ENCODE measurements at regions not wholly inside any gene's neighbourhood (a gene's known extent, or its start where the extent isn't known, plus 50 kb on each side); places are given as distances from the start of the nearest gene placed in this dataset.

GRCh38 chr12:118528625-118529024 lies 152.3 kb downstream of the SUDS3 start:
- TF ChIP-seq CTCF (IDR thresholded peaks at IDR 0.05) (no peak), POLR2A (IDR thresholded peaks at IDR 0.05) (no peak)
- Histone ChIP-seq H3K36me3 (no peaks in the 10 kb centered on the region), H3K4me3 (no peak overlapping the region), H3K9me3 (no peaks in the 10 kb centered on the region), H3K27me3 (no peaks in the 10 kb centered on the region), H3K4me1 (peaks cover 0 to 11% (median under 1%) of the 10 kb centered on the region in 12 donors), H3K27ac (no peak overlapping the region)
- no peak for DNase-seq
- intact Hi-C loops (cut with DNase I) = no loop called here
- no peak for ATAC-seq

- TF ChIP-seq POLR2A (IDR thresholded peaks at IDR 0.05) (no peak), CTCF (IDR thresholded peaks at IDR 0.05) (no peak)
- ATAC-seq (no peak), DNase-seq (no peak)
- H3K4me3 ChIP-seq = no peak overlapping the region
- H3K9me3 ChIP-seq = no peaks in the 10 kb centered on the region
- H3K27ac ChIP-seq = no peak overlapping the region
- peaks cover 0 to 26% (median 11%) of the 10 kb centered on the region in 12 donors for H3K4me1 ChIP-seq
- no peaks in the 10 kb centered on the region for H3K27me3 ChIP-seq
- no peaks in the 10 kb centered on the region for H3K36me3 ChIP-seq
- 46 to 62% (median 58%) methylated on average over 3 of the region's 3 CpGs for WGBS, 4 donors
- intact Hi-C loops (cut with DNase I) = loop anchor here in 1 of 10 donors (10.0 kb wide), 1 partner anchor 641 kb away; the partner anchor contains the start of gene HSPB8
Measured at GRCh38 chr12:118534003-118534402, 157.6 kb downstream of the SUDS3 start.

GRCh38 chr12:118536306-118536906 lies 160.1 kb downstream of the SUDS3 start:
- intact Hi-C loops (cut with DNase I) = loop anchor here in 3 of 10 donors (2.0 to 10.0 kb wide), 3 partner anchors 16 to 638 kb away; partner anchors contain the start of gene HSPB8 (in 1 of the 3)
- Histone ChIP-seq H3K27me3 (no peaks in the 10 kb centered on the region), H3K36me3 (no peaks in the 10 kb centered on the region), H3K4me3 (no peak overlapping the region), H3K27ac (peak overlapping the region; percentile 66 to 97 (median 91)), H3K9me3 (no peaks in the 10 kb centered on the region), H3K4me1 (peaks cover 0 to 26% (median 11%) of the 10 kb centered on the region in 12 donors)
- ATAC-seq = no peak
- 62 to 71% (median 66%) methylated on average over 6 to 8 of the region's 8 CpGs for WGBS, 4 donors
- DNase-seq = no peak
- TF ChIP-seq CTCF (IDR thresholded peaks at IDR 0.05) (no peak), POLR2A (IDR thresholded peaks at IDR 0.05) (no peak)

GRCh38 chr12:118537481-118537917 lies 161.1 kb downstream of the SUDS3 start:
- no peaks in the 10 kb centered on the region for H3K27me3 ChIP-seq
- no peak overlapping the region for H3K4me3 ChIP-seq
- no peaks in the 10 kb centered on the region for H3K36me3 ChIP-seq
- no peaks in the 10 kb centered on the region for H3K9me3 ChIP-seq
- TF ChIP-seq CTCF (IDR thresholded peaks at IDR 0.05) (no peak), POLR2A (IDR thresholded peaks at IDR 0.05) (peak in 1 of 2 donors; percentile 26)
- intact Hi-C loops (cut with DNase I) = loop anchor here in 3 of 10 donors (2.0 to 10.0 kb wide), 3 partner anchors 17 to 637 kb away; partner anchors contain the start of gene HSPB8 (in 1 of the 3)
- H3K27ac ChIP-seq = peak overlapping the region; percentile 66 to 97 (median 91)
- 31 to 44% (median 39%) methylated on average over 10 of the region's 10 CpGs for WGBS, 4 donors
- peaks cover 0 to 26% (median 11%) of the 10 kb centered on the region in 12 donors for H3K4me1 ChIP-seq
- ATAC-seq = peak; percentile 94 to 97 (median 96)
- peak in 4 of 5 donors; percentile 28 to 66 (median 49) for DNase-seq
